ENCODE measurements at regions not wholly inside any gene's neighbourhood (a gene's known extent, or its start where the extent isn't known, plus 50 kb on each side); places are given as distances from the start of the nearest gene placed in this dataset.

GRCh38 chr18:10140461-10141282 lies 226.9 kb downstream of the VAPA start:
- TF ChIP-seq CTCF (IDR thresholded peaks at IDR 0.05; ENCODE audit: poor library complexity) (no peak), EZH2 (IDR thresholded peaks at IDR 0.05; ENCODE audit: borderline replicate concordance) (no peak), EZH2phosphoT487 (IDR thresholded peaks at IDR 0.05; ENCODE audit: low read depth, severe bottlenecking, unreplicated experiment) (no peak)

Measured in hepatocyte (in vitro differentiated cells).